ENCODE measurements at regions not wholly inside any gene's neighbourhood (a gene's known extent, or its start where the extent isn't known, plus 50 kb on each side); places are given as distances from the start of the nearest gene placed in this dataset.

- peaks cover 10% of the 10 kb centered on the region for H3K4me1 ChIP-seq (ENCODE audit: insufficient read depth, poor library complexity, severe bottlenecking)
- H3K36me3 ChIP-seq (ENCODE audit: low read depth), result no peaks in the 10 kb centered on the region
- DNase-seq (ENCODE audit: low spot score) (no peak), ATAC-seq (ENCODE audit: low read depth) (0 out of 3 replicates have a peak, but pooled peaks have one; percentile 41)
- no peak overlapping the region for H3K4me3 ChIP-seq (ENCODE audit: severe bottlenecking)
- H3K9me3 ChIP-seq (ENCODE audit: severe bottlenecking), result no peaks in the 10 kb centered on the region
- no peaks in the 10 kb centered on the region for H3K27me3 ChIP-seq (ENCODE audit: insufficient read depth, poor library complexity, severe bottlenecking)
- no peak for TF ChIP-seq CTCF (IDR thresholded peaks at IDR 0.05; ENCODE audit: poor library complexity, severe bottlenecking)
- no peak overlapping the region for H3K27ac ChIP-seq (ENCODE audit: poor library complexity, severe bottlenecking)
These were observed 797.0 kb upstream of the GJE1 start for GRCh38 chr6:141335477-141336273.

GRCh38 chr6:141326925-141327324 lies 805.8 kb upstream of the GJE1 start:
- H3K4me3 ChIP-seq (ENCODE audit: severe bottlenecking), result no peak overlapping the region
- no peaks in the 10 kb centered on the region for H3K36me3 ChIP-seq (ENCODE audit: low read depth)

GRCh38 chr6:141326426-141326825 lies 806.3 kb upstream of the GJE1 start:
- Histone ChIP-seq H3K4me3 (ENCODE audit: severe bottlenecking) (no peak overlapping the region), H3K36me3 (ENCODE audit: low read depth) (no peaks in the 10 kb centered on the region), H3K4me1 (ENCODE audit: insufficient read depth, poor library complexity, severe bottlenecking) (peaks cover 11% of the 10 kb centered on the region), H3K9me3 (ENCODE audit: severe bottlenecking) (no peaks in the 10 kb centered on the region), H3K27ac (ENCODE audit: poor library complexity, severe bottlenecking) (peak overlapping the region; percentile 62), H3K27me3 (ENCODE audit: insufficient read depth, poor library complexity, severe bottlenecking) (no peaks in the 10 kb centered on the region)
- TF ChIP-seq CTCF (IDR thresholded peaks at IDR 0.05; ENCODE audit: poor library complexity, severe bottlenecking), result no peak
- ATAC-seq (ENCODE audit: low read depth), result peak; percentile 99
- DNase-seq (ENCODE audit: low spot score), result peak; percentile 66

More at GRCh38 chr6:141326925-141327324, 805.8 kb upstream of the GJE1 start:
- TF ChIP-seq CTCF (IDR thresholded peaks at IDR 0.05; ENCODE audit: poor library complexity, severe bottlenecking), result no peak
- Histone ChIP-seq H3K27ac (ENCODE audit: poor library complexity, severe bottlenecking) (peak overlapping the region; percentile 62), H3K4me1 (ENCODE audit: insufficient read depth, poor library complexity, severe bottlenecking) (peaks cover 11% of the 10 kb centered on the region), H3K27me3 (ENCODE audit: insufficient read depth, poor library complexity, severe bottlenecking) (no peaks in the 10 kb centered on the region), H3K9me3 (ENCODE audit: severe bottlenecking) (no peaks in the 10 kb centered on the region)
- DNase-seq (ENCODE audit: low spot score) (no peak), ATAC-seq (ENCODE audit: low read depth) (no peak)

- DNase-seq (ENCODE audit: low spot score), result no peak
These were observed 811.0 kb upstream of the GJE1 start for GRCh38 chr6:141321493-141322347.

More at GRCh38 chr6:141321493-141322347, 811.0 kb upstream of the GJE1 start:
- ATAC-seq (ENCODE audit: low read depth), result no peak
- no peak overlapping the region for H3K4me3 ChIP-seq (ENCODE audit: severe bottlenecking)
- no peak for TF ChIP-seq CTCF (IDR thresholded peaks at IDR 0.05; ENCODE audit: poor library complexity, severe bottlenecking)
- no peaks in the 10 kb centered on the region for H3K36me3 ChIP-seq (ENCODE audit: low read depth)
- H3K27ac ChIP-seq (ENCODE audit: poor library complexity, severe bottlenecking), result no peak overlapping the region
- no peaks in the 10 kb centered on the region for H3K9me3 ChIP-seq (ENCODE audit: severe bottlenecking)
- H3K4me1 ChIP-seq (ENCODE audit: insufficient read depth, poor library complexity, severe bottlenecking), result peaks cover 6% of the 10 kb centered on the region
- no peaks in the 10 kb centered on the region for H3K27me3 ChIP-seq (ENCODE audit: insufficient read depth, poor library complexity, severe bottlenecking)

Data from RWPE2 (cell line).